NOMO-1 (cell line): ENCODE measurements at regions not wholly inside any gene's neighbourhood (a gene's known extent, or its start where the extent isn't known, plus 50 kb on each side); places are given as distances from the start of the nearest gene placed in this dataset.

ENCODE experiments used
- DNase-seq, 2 experiments: peaks; one replicate each; lab custom pipeline; 2025; ENCODE audit not compliant: unreplicated experiment in 2 of 2; lab: John Stamatoyannopoulos, UW

DNA sequence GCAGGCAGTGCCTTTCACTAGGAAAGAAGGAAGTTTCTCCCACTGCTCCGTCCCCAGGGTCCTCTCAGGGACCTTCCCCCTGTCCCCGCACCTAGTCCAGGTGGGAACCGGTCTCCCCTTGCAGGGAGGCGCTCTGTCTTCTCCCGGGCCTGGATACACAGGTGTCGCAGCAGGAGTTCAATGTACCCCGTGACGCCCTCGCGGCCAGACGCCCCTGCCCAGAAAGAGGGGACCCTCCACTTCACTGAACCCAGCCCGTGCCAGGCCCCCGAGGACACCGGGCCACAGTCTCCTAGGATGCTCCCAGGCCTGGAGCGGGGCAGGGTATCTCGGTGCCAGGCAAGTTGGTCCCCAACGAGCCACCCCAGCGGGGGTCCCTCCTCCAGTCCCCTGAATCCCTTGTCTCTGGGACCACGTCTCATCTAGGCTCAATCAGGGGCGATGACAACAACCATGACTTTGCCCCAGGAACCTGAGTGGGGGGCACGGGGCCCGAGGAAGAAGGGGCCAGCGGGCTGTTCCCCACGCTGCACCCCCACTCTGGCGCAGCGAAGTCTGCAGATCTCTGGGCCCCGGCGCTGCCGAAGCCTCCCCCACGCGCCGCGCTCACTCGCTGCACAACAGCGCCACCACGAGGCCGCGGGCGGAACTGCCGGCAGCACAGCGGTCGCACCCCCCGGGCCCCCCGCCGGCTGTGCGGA lies 103.0 kb downstream of the EDN3 start:
- DNase-seq, result peak; percentile 13 to 27

- DNase-seq, result no peak
Measured at GRCh38 chr20:59403962-59404314, 103.5 kb downstream of the EDN3 start.

DNA sequence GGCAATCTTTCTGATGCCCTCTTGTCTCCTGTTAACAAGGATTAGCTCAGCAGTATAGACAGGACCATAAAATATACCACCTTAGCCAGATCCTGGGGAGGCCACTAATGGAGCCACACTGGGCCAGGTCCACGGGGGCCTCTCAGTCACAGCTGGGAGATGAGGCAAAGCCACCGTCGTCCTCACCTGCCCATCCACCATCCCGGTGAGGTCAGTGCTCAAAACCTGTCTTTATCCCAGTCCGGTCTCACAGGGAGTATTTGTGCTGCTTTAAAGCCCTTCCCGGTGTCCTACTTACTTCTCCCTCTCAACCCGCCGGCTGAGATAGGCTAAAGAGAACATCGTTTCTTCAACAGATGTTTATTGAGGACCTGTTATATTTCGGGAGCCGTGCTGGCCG lies 104.3 kb downstream of the EDN3 start:
- DNase-seq, result no peak

DNA sequence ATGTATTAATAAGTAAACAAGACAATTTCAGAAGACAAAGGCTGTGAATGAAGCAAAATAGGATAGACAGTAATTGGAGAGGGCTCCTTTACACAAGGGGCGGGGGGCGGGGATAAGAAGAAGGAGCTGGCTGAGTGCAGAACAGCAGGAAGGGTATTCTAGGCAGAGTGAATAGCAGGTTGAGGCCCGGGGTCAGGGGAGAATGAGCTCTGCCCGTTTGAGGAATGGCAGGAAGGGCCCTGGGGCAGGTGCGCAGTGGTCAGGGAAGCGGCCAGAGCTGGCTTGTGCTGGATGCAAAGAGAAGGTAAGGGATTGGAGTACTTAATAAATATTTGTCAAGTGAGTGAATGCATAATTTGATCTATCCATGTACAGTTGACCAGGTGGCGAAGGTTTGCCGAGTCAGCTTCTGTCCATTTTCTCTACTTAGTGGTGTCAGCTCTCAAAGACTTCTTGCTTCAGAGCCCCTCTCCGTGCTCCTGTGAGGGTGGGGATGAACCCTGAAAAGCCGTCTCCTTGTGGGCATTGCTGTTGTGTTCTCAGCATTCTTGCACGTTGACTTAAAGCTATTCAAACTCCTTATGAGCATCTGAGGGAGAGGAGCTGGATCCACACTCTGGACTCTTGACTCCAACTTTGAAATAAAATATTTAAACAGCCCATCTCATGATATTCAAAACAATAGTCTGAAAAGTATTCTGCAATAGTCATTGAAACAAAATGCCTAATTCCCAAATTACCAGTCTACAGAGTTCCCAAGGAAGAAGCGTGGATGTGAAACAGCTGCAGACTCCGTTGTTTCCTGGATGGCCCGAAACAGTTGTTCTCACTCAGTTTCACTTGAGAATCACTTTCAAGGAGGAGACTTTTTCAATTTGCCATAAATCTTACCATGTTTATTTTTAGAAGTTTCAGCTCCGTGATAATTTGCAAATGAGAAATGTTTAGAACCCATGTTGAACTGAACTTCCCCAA lies 105.1 kb downstream of the EDN3 start:
- DNase-seq, result no peak

DNA sequence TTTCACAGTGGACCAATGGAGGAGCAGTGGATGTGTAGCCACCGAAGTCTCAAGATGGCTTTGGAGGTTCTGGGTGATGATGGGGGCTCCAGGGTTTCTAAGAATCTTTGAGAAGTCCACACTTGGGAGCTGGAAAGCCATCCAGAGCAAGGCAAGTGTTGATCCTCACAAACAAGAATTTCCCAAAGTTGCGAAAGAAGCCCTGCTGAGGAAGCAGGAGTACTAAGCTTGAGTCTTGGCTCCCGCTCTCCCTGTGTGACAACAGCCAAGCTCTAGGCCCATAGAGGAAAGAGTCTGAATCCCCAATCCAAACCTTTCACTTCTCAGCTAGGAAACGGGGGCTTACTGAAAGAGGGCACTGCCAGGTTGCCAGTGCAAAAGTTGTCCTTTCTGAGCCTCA lies 106.0 kb downstream of the EDN3 start:
- no peak for DNase-seq

GRCh38 chr20:59411170-59411569 lies 110.8 kb downstream of the EDN3 start:
- no peak for DNase-seq

- no peak for DNase-seq
Measured at GRCh38 chr20:59411589-59411988, 111.2 kb downstream of the EDN3 start.

DNA sequence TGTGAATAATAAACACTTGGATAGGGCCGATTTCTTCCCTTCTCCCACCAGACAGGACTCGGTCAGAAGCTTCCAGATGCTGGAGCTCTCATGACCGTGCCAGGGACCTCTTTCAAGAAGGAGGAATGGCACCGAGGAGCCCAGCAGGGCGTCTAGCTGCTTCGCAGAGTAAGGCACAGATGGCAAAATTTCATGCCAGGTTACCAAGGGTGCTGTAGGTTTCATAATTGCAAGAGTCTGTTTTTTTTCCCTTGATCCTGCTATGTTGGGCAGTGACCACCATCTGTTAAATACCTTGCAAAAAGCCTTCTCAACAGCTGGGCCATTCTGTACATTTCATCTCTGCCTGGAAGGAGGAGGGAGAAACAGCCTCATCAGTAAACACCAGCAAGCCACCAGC lies 111.8 kb downstream of the EDN3 start:
- DNase-seq, result no peak

DNA sequence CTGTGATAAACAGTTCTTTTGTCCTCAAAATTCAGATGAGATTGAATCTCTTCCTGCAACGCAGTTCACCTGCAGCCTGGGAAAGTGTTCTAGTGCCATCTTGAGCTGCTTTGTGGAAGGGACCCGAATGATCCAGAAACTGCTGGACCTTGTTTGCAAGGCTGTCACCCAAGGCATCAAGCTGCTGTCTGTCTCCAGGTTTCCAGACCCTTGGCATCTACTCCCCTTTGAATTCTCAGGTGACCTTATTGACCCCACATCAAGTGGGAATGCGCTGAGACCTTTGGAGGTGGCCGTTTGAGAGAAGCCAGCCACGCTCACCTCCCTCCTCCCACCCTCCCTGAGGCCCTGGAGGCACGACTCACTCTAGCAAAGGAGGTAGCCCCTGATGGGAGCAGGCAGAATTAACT lies 112.5 kb downstream of the EDN3 start:
- DNase-seq, result no peak

DNA sequence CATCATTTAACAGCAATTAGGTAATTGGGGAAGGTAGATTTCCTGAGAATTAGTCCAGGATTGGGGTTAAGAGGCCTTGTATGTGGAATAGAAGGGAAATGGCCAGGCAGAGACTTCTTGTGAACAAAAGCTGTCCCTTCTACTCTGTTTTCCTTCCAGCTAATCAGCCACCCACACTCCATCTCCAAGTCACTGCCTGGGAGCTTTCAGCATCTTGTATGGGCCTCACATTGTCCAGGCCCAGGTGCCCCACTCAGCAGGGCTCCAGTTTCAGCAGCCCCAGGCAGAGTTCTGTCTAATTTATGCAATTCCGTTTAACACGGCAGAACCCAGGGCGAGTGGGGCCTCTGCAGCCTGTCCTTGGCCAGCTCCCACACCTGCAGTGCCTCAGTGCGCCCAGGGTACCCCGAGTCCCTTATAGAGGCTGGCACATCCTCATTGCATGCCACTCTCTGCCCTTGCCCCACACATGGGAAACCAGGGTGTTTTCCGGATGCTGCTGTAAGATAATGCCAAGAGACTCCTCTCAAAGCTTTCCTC lies 113.0 kb downstream of the EDN3 start:
- no peak for DNase-seq

- no peak for DNase-seq
Measured at GRCh38 chr20:59414936-59415623, 114.7 kb downstream of the EDN3 start.

DNA sequence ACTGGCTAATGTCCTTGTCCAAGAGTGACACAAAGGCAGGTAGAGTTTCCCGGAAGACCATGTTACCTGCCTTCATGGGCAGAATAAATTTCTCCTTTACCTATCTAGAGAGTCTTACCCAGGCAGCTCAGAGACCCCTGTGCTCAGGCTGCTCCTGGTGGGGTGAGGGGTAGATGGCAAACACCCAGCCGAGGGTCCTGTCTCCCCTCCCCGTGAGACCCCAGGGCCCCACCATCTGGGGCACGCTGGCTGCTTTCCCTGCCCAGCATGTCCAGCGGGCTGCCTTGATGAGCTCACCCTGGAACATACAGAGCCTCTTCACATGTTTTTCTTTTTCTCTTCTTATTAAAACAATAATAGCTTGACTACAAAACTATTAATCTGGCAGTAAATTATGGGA lies 116.5 kb downstream of the EDN3 start:
- no peak for DNase-seq

GRCh38 chr20:59421089-59421488 lies 120.7 kb downstream of the EDN3 start:
- no peak for DNase-seq

DNA sequence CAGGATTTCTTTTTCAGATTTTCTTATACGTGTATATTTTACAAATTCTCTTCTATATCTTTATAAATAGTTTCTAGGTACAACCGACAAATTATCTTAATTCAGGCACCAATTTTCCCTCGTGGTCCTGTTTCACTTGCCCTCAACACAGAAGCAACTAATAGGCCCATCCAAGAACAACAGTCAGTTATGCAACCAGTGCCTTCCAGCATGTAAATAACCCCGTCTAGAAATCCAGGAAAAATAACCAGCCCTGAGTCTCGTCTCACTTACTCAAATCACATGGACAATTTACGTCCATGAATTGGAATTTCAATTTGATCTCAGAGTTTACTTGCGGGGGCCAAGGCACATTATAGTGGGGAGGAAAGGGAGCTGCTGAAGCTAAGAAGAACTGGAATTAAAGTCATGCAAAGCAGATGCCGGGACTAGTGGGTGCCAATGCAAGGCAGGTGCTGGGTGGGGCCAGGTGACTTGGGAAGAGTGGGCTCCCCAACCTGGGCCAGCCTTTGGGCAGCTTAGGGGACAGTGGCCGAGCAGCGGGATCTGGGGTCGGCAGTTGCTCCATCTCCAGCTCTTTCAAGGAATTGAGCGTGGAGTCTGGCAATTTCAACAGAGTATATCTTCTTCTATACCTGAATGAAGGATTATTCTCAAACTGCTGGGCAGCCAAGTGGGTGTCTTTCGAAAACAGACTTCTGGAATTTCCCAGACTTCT lies 121.7 kb downstream of the EDN3 start:
- no peak for DNase-seq

- DNase-seq, result no peak
Measured at GRCh38 chr20:59422872-59423544, 122.6 kb downstream of the EDN3 start.

DNA sequence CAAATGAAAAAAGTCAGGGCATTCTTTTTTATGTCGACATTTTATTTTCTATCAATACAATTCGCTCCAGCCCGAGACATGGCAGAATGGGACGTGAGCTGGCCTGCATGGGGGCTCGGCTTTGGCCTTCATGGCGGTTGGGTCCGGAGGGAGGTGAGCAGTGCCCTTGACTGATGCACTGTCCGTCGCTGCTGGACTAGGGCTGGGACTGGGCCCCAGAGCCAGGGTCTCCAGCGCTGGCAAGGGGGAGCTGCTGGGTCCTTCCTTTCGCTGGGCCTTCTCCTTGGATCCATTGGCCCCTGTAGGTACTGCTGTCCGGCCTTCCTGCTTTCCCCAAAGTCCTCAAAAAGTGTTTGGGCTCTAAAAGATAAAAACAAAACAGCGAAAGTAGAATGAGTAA lies 124.6 kb downstream of the EDN3 start:
- no peak for DNase-seq

DNA sequence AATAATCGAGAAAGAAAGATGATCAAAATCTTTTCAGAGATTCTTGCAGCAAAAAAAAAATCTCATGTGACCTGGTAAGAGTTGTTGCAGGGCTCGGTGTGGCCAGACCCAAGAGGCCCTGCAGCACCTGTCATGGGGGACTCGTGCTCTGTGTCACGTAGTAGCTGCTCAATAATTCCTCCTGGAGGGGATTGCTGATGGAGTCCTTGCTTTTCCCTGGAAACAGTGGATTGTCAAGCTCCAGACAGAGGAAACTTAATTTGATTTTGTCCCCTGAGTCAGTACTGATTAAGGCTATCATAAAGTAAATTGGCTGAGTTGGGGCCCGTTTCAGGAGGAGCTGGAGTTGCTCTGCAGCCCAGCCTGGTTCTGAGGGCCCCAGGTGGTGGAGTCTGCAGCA lies 125.2 kb downstream of the EDN3 start:
- DNase-seq, result no peak

DNA sequence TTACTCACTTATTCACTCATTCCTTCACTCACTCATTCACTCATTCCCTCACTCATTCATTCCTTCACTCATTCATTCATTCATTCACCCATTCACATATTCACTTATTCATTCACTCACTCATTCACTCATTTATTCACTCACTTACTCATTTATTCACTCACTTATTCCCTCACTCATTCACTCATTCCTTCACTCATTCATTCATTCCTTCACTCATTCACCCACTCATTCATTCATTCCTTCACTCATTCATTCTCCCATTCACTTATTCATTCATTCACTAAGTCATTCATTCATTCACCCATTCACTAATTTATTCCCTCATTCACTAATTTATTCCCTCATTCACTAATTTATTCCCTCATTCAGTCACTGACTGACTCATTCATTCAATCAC lies 127.6 kb downstream of the EDN3 start:
- no peak for DNase-seq

GRCh38 chr20:59428441-59429205 lies 128.2 kb downstream of the EDN3 start:
- no peak for DNase-seq
